Heart left ventricle (tissue), 16 donors: ENCODE measurements at regions not wholly inside any gene's neighbourhood (a gene's known extent, or its start where the extent isn't known, plus 50 kb on each side); places are given as distances from the start of the nearest gene placed in this dataset.
A peak's percentile ranks its signal among the peaks of the same experiment; 100 is the strongest.
"Not testable (repeated sequence)": the region's sequence is repeated elsewhere in the genome, so short reads cannot be mapped to it uniquely, and the experiment has no call there.

Experiments used
- ATAC-seq, 4 donors: fragments of 200-7000 bp; cut with Tn5 transposase; one replicate each; pipeline ENCODE4 v1.9.1; 2020 to 2022; ENCODE audit warnings: moderate library complexity in 4 of 4, mild to moderate bottlenecking in 3 of 4, moderate number of reproducible peaks in 1 of 4
- DNase-seq, 5 donors: peaks; one replicate each; pipeline ENCODE4 v3.0.0-alpha.2; 2020
- H3K27ac ChIP-seq, 12 donors: fragments of 200-600 bp; sonication (generic) in 4 of 12; one replicate each; pipeline versions ENCODE4 v1.5.0 to v1.8.0; 2016 to 2022; ENCODE audit warnings: mild to moderate bottlenecking in 2 of 12
- H3K27me3 ChIP-seq, 9 donors: fragments of 200-600 bp; sonication (generic) in 2 of 9; one replicate each; pipeline versions ENCODE4 v1.5.1 to v1.8.0; 2016 to 2022; ENCODE audit warnings: mild to moderate bottlenecking in 3 of 9
- H3K36me3 ChIP-seq, 9 donors: fragments of 200-600 bp; sonication (generic) in 2 of 9; one replicate each; pipeline versions ENCODE4 v1.5.0 to v1.8.0; 2018 to 2022; ENCODE audit warnings: mild to moderate bottlenecking in 2 of 9
- H3K4me1 ChIP-seq, 12 donors: fragments of 200-600 bp; sonication (generic) in 4 of 12; one replicate each; pipeline versions ENCODE4 v1.5.0 to v1.8.0; 2016 to 2022; ENCODE audit warnings: mild to moderate bottlenecking in 3 of 12
- H3K4me3 ChIP-seq, 12 donors: fragments of 200-600 bp; sonication (generic) in 4 of 12; one replicate each; pipeline versions ENCODE4 v1.5.0 to v1.8.0; 2017 to 2022; ENCODE audit warnings: mild to moderate bottlenecking in 9 of 12, moderate library complexity in 4 of 12
- H3K9me3 ChIP-seq, 12 donors: fragments of 200-600 bp; sonication (generic) in 4 of 12; one replicate each; pipeline versions ENCODE4 v1.5.0 to v1.8.0; 2016 to 2022; ENCODE audit warnings: mild to moderate bottlenecking in 1 of 12
- CTCF ChIP-seq, 12 donors: fragments of 200-600 bp; sonication (generic) in 4 of 12; IDR thresholded peaks; one replicate each; pipeline versions ENCODE4 v1.5.0 to v1.8.0; 2018 to 2022; ENCODE audit warnings: antibody characterized with exemption in 12 of 12, mild to moderate bottlenecking in 5 of 12
- POLR2A ChIP-seq, 2 donors: fragments of 450-650 bp; IDR thresholded peaks; one replicate each; pipeline ENCODE4 v1.6.1; 2017; ENCODE audit warnings: antibody characterized with exemption in 2 of 2, mild to moderate bottlenecking in 2 of 2, moderate library complexity in 2 of 2
- WGBS, 4 donors: extraction: QIAGEN DNeasy Blood & Tissue Kit in 2 of 4; methylation state at CpG; one replicate each; pipeline versions ENCODE4 v1.1.5 to v1.1.7; 2013 to 2018; 5-methylcytosine and 5-hydroxymethylcytosine counted together
- intact Hi-C, 10 donors: fragments of 100-400 bp; cut with DNase I; formaldehyde crosslinking; loops; one replicate each; pipeline versions ENCODE4 v1.11.1 to v1.14.2; 2022
- donor health status: ischemic (EF 13 %, LVEDD 7.1; RV severe dilation, severe dysfunction).
- donor health status: healthy with polysubstance abuse.
- donor health status: DM: no; HTN: yes; CAD: no.
- donor health status: DM: no; HTN: no; CAD: no.
- donor health status: ischemic (EF 25% LVEDD 6.9; RV normal size, moderate dysfunction).
- donor health status: ischemic (EF 25% LVEDD 5.7; RV mildly dilated, moderate dysfunction).
- donor health status: healthy.
- donor health status: DM: yes; HTN: yes; CAD: no.
- donor health status: ischemic (EF 35%, LVEDD 5.7; RV mildly dilated, moderate dysfunction).
- donor health status: nonischemic (EF 11% LVEDD 7.7; RV severe dilation, severe dysfunction).
- donor health status: DM: yes; HTN: yes; CAD: no.
- donor health status: PGD.
- donor health status: ischemic (EF 29% LVEDD 5.4; RV normal size, mild dysfunction).
- donor health status: nonischemic (EF 23%, LVEDD 6.1; RV moderate dilation, normal function).

GRCh38 chr14:30468354-30468753, 90.6 kb upstream of the G2E3 start:
- Histone ChIP-seq H3K27me3 (no peaks in the 10 kb centered on the region), H3K4me3 (no peak overlapping the region), H3K9me3 (peaks cover 0 to 3% (median 0%) of the 10 kb centered on the region in 12 donors), H3K4me1 (no peaks in the 10 kb centered on the region), H3K36me3 (no peaks in the 10 kb centered on the region), H3K27ac (no peak overlapping the region)
- ATAC-seq (no peak), DNase-seq (no peak)
- intact Hi-C loops = no loop called here
- TF ChIP-seq POLR2A (IDR thresholded peaks at IDR 0.05) = no peak
- TF ChIP-seq CTCF (IDR thresholded peaks at IDR 0.05) = no peak
- 81 to 88% (median 86%) methylated on average over 4 of the region's 4 CpGs for WGBS, 4 donors

GRCh38 chr14:30471980-30472379, 87.0 kb upstream of the G2E3 start:
- DNase-seq (no peak), ATAC-seq (peak in 2 of 4 donors; percentile 56 to 68)
- no peak overlapping the region for H3K4me3 ChIP-seq
- H3K36me3 ChIP-seq = no peaks in the 10 kb centered on the region
- intact Hi-C loops = no loop called here
- H3K4me1 ChIP-seq = no peaks in the 10 kb centered on the region
- H3K27me3 ChIP-seq = no peaks in the 10 kb centered on the region
- H3K27ac ChIP-seq = no peak overlapping the region
- no peak for TF ChIP-seq POLR2A (IDR thresholded peaks at IDR 0.05)
- H3K9me3 ChIP-seq = no peaks in the 10 kb centered on the region

- H3K36me3 ChIP-seq, ATAC-seq, H3K27me3 ChIP-seq, H3K27ac ChIP-seq, H3K4me3 ChIP-seq, H3K9me3 ChIP-seq, H3K4me1 ChIP-seq, intact Hi-C loops, DNase-seq: not testable (repeated sequence)
- 89 to 94% (median 91%) methylated on average over 26 to 32 of the region's 36 CpGs for WGBS, 4 donors
Observed at GRCh38 chr14:30473846-30474696, 84.9 kb upstream of the G2E3 start.

- no peaks in the 10 kb centered on the region for H3K27me3 ChIP-seq
- H3K4me1 ChIP-seq = no peaks in the 10 kb centered on the region
- H3K9me3 ChIP-seq = no peaks in the 10 kb centered on the region
- no peak for TF ChIP-seq CTCF (IDR thresholded peaks at IDR 0.05)
- no peak for TF ChIP-seq POLR2A (IDR thresholded peaks at IDR 0.05)
- H3K36me3 ChIP-seq = no peaks in the 10 kb centered on the region
- H3K27ac ChIP-seq = no peak overlapping the region
- DNase-seq (no peak), ATAC-seq (no peak)
- H3K4me3 ChIP-seq = no peak overlapping the region
- intact Hi-C loops = no loop called here
- WGBS, 4 donors = 73 to 81% (median 75%) methylated on average over 1 of the region's 1 CpG
Observed at GRCh38 chr14:30482276-30482675, 76.7 kb upstream of the G2E3 start.

GRCh38 chr14:30484201-30484600, 74.8 kb upstream of the G2E3 start:
- H3K4me1 ChIP-seq = no peaks in the 10 kb centered on the region
- TF ChIP-seq CTCF (IDR thresholded peaks at IDR 0.05) (no peak), POLR2A (IDR thresholded peaks at IDR 0.05) (no peak)
- H3K27me3 ChIP-seq = no peaks in the 10 kb centered on the region
- H3K9me3 ChIP-seq = peaks cover 0 to 10% (median 0%) of the 10 kb centered on the region in 12 donors
- no peak overlapping the region for H3K4me3 ChIP-seq
- ATAC-seq (no peak), DNase-seq (no peak)
- no peak overlapping the region for H3K27ac ChIP-seq
- no peaks in the 10 kb centered on the region for H3K36me3 ChIP-seq
- intact Hi-C loops = no loop called here
- WGBS, 4 donors = 78 to 80% (median 80%) methylated on average over 3 of the region's 3 CpGs
